ENCODE measurements at regions not wholly inside any gene's neighbourhood (a gene's known extent, or its start where the extent isn't known, plus 50 kb on each side); places are given as distances from the start of the nearest gene placed in this dataset.

- no peak for TF ChIP-seq CSDC2 (CRISPR knock-in tag; IDR thresholded peaks at IDR 0.05)
- no peak for TF ChIP-seq RARB (CRISPR knock-in tag; IDR thresholded peaks at IDR 0.05)
- no peak for TF ChIP-seq PATZ1 (CRISPR knock-in tag; IDR thresholded peaks at IDR 0.05; ENCODE audit: borderline replicate concordance)
- TF ChIP-seq, protein P1, sequence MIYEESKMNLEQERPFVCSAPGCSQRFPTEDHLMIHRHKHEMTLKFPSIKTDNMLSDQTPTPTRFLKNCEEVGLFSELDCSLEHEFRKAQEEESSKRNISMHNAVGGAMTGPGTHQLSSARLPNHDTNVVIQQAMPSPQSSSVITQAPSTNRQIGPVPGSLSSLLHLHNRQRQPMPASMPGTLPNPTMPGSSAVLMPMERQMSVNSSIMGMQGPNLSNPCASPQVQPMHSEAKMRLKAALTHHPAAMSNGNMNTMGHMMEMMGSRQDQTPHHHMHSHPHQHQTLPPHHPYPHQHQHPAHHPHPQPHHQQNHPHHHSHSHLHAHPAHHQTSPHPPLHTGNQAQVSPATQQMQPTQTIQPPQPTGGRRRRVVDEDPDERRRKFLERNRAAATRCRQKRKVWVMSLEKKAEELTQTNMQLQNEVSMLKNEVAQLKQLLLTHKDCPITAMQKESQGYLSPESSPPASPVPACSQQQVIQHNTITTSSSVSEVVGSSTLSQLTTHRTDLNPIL (CRISPR knock-in tag; IDR thresholded peaks at IDR 0.05; ENCODE audit: low read depth), result no peak
- no peak for TF ChIP-seq ESRRG (CRISPR knock-in tag; IDR thresholded peaks at IDR 0.05)
- TF ChIP-seq ZFP3 (CRISPR knock-in tag; IDR thresholded peaks at IDR 0.05), result no peak
- TF ChIP-seq ISL1 (CRISPR knock-in tag; IDR thresholded peaks at IDR 0.05), result no peak
- no peak for TF ChIP-seq ZNF565 (CRISPR knock-in tag; conservative IDR thresholded peaks at IDR 0.05; ENCODE audit: low read depth)
- TF ChIP-seq, protein P2, sequence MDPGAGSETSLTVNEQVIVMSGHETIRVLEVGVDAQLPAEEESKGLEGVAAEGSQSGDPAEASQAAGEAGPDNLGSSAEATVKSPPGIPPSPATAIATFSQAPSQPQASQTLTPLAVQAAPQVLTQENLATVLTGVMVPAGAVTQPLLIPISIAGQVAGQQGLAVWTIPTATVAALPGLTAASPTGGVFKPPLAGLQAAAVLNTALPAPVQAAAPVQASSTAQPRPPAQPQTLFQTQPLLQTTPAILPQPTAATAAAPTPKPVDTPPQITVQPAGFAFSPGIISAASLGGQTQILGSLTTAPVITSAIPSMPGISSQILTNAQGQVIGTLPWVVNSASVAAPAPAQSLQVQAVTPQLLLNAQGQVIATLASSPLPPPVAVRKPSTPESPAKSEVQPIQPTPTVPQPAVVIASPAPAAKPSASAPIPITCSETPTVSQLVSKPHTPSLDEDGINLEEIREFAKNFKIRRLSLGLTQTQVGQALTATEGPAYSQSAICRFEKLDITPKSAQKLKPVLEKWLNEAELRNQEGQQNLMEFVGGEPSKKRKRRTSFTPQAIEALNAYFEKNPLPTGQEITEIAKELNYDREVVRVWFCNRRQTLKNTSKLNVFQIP (CRISPR knock-in tag; IDR thresholded peaks at IDR 0.05; ENCODE audit: borderline replicate concordance, low read depth), result no peak
- no peak for TF ChIP-seq ZC3H10 (CRISPR knock-in tag; IDR thresholded peaks at IDR 0.05)
- TF ChIP-seq BACH2 (CRISPR knock-in tag; IDR thresholded peaks at IDR 0.05; ENCODE audit: borderline replicate concordance), result no peak
- TF ChIP-seq ARNTL (CRISPR knock-in tag; IDR thresholded peaks at IDR 0.05; ENCODE audit: borderline replicate concordance, low read depth), result no peak
- TF ChIP-seq GLIS3 (CRISPR knock-in tag; IDR thresholded peaks at IDR 0.05), result no peak
These were observed 77.1 kb upstream of the VSTM2A start for GRCh38 chr7:54465095-54465494.
